Panc1 (cell line): ENCODE measurements at regions not wholly inside any gene's neighbourhood (a gene's known extent, or its start where the extent isn't known, plus 50 kb on each side); places are given as distances from the start of the nearest gene placed in this dataset.

Experiments used
- POLR2AphosphoS5 ChIP-seq: IDR thresholded peaks from 2 replicates; pipeline ENCODE4 v1.6.1; 2012; ENCODE audit warnings: mild to moderate bottlenecking, low read depth, low read length, moderate library complexity
- TCF7L2 ChIP-seq: IDR thresholded peaks from 2 replicates; pipeline ENCODE4 v1.6.1; 2011; ENCODE audit warnings: mild to moderate bottlenecking, low read depth, low read length, inconsistent platforms
- TF ChIP-seq, protein P1 (sequence below): fragments of 450-650 bp; IDR thresholded peaks from 2 replicates; pipeline ENCODE4 v1.5.1; 2017; ENCODE audit warnings: mild to moderate bottlenecking
- TF ChIP-seq, protein P2 (sequence below), 2 experiments: IDR thresholded peaks; 2 replicates each; pipeline ENCODE4 v1.6.1; 2011 to 2012; ENCODE audit warnings: low read depth in 2 of 2, control low read depth in 1 of 2, low read length in 1 of 2, mild to moderate bottlenecking in 1 of 2, moderate library complexity in 1 of 2; ENCODE audit not compliant: insufficient read depth in 1 of 2

DNA sequence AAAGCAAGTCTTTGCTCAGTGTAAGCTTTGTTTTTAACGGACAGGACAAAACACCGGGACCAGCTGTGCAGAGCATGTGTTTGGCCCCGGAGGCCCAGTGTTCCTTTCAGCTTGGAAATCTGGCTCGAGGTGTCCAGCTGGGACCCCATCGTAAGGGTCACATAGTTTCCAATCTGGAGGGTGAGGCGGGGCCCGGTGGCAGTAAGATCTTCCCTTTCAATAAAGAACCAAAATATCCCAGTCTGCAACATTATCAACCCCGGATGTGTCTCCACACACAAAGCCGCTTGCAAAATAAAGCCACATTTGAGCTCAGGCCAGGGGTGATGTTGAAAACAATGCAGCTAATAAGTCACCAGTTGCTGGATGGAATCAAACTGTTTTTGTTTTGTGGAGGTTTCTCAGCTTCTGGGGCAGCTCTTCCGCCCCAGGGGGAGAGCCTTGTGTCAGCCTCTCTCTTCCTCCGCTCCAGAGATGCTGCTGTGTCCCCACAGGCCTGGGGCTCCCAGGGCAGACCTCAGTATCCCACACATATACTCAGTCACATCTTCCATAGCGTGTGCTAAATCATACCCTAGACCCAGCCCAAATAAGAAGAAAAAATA is 138.6 kb upstream of the GLI2 start:
- TF ChIP-seq POLR2AphosphoS5 (no peak), TCF7L2 (no peak)
- TF ChIP-seq, protein P1, sequence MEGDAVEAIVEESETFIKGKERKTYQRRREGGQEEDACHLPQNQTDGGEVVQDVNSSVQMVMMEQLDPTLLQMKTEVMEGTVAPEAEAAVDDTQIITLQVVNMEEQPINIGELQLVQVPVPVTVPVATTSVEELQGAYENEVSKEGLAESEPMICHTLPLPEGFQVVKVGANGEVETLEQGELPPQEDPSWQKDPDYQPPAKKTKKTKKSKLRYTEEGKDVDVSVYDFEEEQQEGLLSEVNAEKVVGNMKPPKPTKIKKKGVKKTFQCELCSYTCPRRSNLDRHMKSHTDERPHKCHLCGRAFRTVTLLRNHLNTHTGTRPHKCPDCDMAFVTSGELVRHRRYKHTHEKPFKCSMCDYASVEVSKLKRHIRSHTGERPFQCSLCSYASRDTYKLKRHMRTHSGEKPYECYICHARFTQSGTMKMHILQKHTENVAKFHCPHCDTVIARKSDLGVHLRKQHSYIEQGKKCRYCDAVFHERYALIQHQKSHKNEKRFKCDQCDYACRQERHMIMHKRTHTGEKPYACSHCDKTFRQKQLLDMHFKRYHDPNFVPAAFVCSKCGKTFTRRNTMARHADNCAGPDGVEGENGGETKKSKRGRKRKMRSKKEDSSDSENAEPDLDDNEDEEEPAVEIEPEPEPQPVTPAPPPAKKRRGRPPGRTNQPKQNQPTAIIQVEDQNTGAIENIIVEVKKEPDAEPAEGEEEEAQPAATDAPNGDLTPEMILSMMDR, result no peak
- TF ChIP-seq, protein P2, sequence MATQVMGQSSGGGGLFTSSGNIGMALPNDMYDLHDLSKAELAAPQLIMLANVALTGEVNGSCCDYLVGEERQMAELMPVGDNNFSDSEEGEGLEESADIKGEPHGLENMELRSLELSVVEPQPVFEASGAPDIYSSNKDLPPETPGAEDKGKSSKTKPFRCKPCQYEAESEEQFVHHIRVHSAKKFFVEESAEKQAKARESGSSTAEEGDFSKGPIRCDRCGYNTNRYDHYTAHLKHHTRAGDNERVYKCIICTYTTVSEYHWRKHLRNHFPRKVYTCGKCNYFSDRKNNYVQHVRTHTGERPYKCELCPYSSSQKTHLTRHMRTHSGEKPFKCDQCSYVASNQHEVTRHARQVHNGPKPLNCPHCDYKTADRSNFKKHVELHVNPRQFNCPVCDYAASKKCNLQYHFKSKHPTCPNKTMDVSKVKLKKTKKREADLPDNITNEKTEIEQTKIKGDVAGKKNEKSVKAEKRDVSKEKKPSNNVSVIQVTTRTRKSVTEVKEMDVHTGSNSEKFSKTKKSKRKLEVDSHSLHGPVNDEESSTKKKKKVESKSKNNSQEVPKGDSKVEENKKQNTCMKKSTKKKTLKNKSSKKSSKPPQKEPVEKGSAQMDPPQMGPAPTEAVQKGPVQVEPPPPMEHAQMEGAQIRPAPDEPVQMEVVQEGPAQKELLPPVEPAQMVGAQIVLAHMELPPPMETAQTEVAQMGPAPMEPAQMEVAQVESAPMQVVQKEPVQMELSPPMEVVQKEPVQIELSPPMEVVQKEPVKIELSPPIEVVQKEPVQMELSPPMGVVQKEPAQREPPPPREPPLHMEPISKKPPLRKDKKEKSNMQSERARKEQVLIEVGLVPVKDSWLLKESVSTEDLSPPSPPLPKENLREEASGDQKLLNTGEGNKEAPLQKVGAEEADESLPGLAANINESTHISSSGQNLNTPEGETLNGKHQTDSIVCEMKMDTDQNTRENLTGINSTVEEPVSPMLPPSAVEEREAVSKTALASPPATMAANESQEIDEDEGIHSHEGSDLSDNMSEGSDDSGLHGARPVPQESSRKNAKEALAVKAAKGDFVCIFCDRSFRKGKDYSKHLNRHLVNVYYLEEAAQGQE (IDR thresholded peaks at IDR 0.05; ENCODE audit: insufficient read depth in 1 of 2, low read depth in 2 of 2, low read length in 1 of 2), result no peak
